ENCODE measurements at regions not wholly inside any gene's neighbourhood (a gene's known extent, or its start where the extent isn't known, plus 50 kb on each side); places are given as distances from the start of the nearest gene placed in this dataset.
A peak's percentile ranks its signal among the peaks of the same experiment; 100 is the strongest.
"Not testable (repeated sequence)": the region's sequence is repeated elsewhere in the genome, so short reads cannot be mapped to it uniquely, and the experiment has no call there.

GRCh38 chr12:42030588-42030987 lies 114.1 kb downstream of the GXYLT1 start:
- H3K9me3 Mint-ChIP-seq, result no peaks in the 10 kb centered on the region
- no peak overlapping the region for H3K4me3 Mint-ChIP-seq
- H3K36me3 Mint-ChIP-seq, result no peaks in the 10 kb centered on the region
- H3K27ac Mint-ChIP-seq, result no peak overlapping the region
- no peaks in the 10 kb centered on the region for H3K27me3 Mint-ChIP-seq
- no peaks in the 10 kb centered on the region for H3K4me1 Mint-ChIP-seq (ENCODE audit: unreplicated experiment)
- no peak for TF ChIP-seq CTCF (conservative IDR thresholded peaks at IDR 0.05)
- DNase-seq (ENCODE audit: extremely low spot score, unreplicated experiment), result no peak

- no peaks in the 10 kb centered on the region for H3K9me3 Mint-ChIP-seq
- TF ChIP-seq CTCF (conservative IDR thresholded peaks at IDR 0.05), result no peak
- H3K27ac Mint-ChIP-seq, result no peak overlapping the region
- no peaks in the 10 kb centered on the region for H3K36me3 Mint-ChIP-seq
- no peaks in the 10 kb centered on the region for H3K4me1 Mint-ChIP-seq (ENCODE audit: unreplicated experiment)
- no peak for DNase-seq (ENCODE audit: extremely low spot score, unreplicated experiment)
- no peak overlapping the region for H3K4me3 Mint-ChIP-seq
- H3K27me3 Mint-ChIP-seq, result peaks cover 16% of the 10 kb centered on the region
Observed at GRCh38 chr12:42027546-42027945, 117.1 kb downstream of the GXYLT1 start.

GRCh38 chr12:42024495-42024830 lies 120.2 kb downstream of the GXYLT1 start:
- Mint-ChIP-seq H3K36me3 (no peaks in the 10 kb centered on the region), H3K9me3 (no peaks in the 10 kb centered on the region), H3K27me3 (peaks cover 16% of the 10 kb centered on the region), H3K27ac (no peak overlapping the region), H3K4me1 (ENCODE audit: unreplicated experiment) (peaks cover 6% of the 10 kb centered on the region), H3K4me3 (peak overlapping the region; percentile 86)
- peak; percentile 36 for TF ChIP-seq CTCF (conservative IDR thresholded peaks at IDR 0.05)
- DNase-seq (ENCODE audit: extremely low spot score, unreplicated experiment), result no peak

- no peaks in the 10 kb centered on the region for H3K36me3 Mint-ChIP-seq
- peak; percentile 88 for DNase-seq (ENCODE audit: extremely low spot score, unreplicated experiment)
- H3K27me3 Mint-ChIP-seq, result peaks cover 16% of the 10 kb centered on the region
- peaks cover 6% of the 10 kb centered on the region for H3K4me1 Mint-ChIP-seq (ENCODE audit: unreplicated experiment)
- H3K9me3 Mint-ChIP-seq, result no peaks in the 10 kb centered on the region
- no peak overlapping the region for H3K27ac Mint-ChIP-seq
- H3K4me3 Mint-ChIP-seq, result peak overlapping the region; percentile 86
- peak; percentile 98 for TF ChIP-seq CTCF (conservative IDR thresholded peaks at IDR 0.05)
Observed at GRCh38 chr12:42023733-42024494, 120.8 kb downstream of the GXYLT1 start.

- not testable (repeated sequence) for H3K36me3 Mint-ChIP-seq; H3K9me3 Mint-ChIP-seq; H3K27ac Mint-ChIP-seq; H3K4me3 Mint-ChIP-seq; H3K4me1 Mint-ChIP-seq (ENCODE audit: unreplicated experiment); DNase-seq (ENCODE audit: extremely low spot score, unreplicated experiment)
- H3K27me3 Mint-ChIP-seq, result peaks cover 16% of the 10 kb centered on the region
Observed at GRCh38 chr12:42021937-42022336, 122.7 kb downstream of the GXYLT1 start.

- no peak for TF ChIP-seq CTCF (conservative IDR thresholded peaks at IDR 0.05)
- Mint-ChIP-seq H3K4me1 (ENCODE audit: unreplicated experiment) (peaks cover 6% of the 10 kb centered on the region), H3K27ac (no peak overlapping the region), H3K36me3 (no peaks in the 10 kb centered on the region), H3K27me3 (peaks cover 16% of the 10 kb centered on the region), H3K4me3 (no peak overlapping the region), H3K9me3 (no peaks in the 10 kb centered on the region)
- DNase-seq (ENCODE audit: extremely low spot score, unreplicated experiment), result no peak
Observed at GRCh38 chr12:42021469-42021868, 123.2 kb downstream of the GXYLT1 start.
